ENCODE measurements at regions not wholly inside any gene's neighbourhood (a gene's known extent, or its start where the extent isn't known, plus 50 kb on each side); places are given as distances from the start of the nearest gene placed in this dataset.

DNA sequence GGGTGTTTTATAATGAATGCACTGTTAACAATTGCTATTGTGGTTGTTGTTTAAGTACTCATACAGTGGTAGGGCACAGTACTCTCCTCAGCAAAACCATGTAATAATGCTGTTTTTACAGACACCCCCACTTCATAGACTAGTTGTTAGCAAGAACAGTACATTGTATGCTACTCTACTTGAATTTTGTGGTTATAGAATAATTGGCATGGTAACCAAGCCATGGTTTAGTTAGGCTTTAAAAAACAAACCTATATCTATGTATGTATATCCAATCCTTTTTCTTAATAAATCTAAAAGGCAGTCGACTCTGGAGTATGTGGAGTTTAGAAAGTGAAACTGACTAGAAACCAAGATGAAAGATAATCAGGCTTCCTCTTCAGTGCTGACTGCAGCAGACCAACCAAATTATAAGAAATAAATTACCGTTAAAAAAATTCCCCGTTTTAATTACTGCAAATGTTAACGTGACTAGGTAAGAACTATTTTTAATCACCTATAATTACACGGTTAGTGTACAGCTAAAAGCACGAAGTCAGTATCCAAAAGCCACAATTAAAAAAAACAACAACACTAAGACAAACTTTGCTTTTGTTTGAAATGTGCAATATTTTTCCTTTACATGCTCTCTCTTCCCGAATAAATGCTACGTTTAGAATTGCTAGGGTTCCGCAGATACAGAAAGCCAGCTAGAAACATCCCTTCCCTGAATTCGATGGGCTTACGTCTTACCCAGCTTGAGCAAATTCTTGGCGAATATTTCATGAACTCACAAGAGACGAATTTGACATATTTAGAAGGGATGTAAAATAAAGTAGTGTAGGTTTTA is 113.3 kb upstream of the SERTAD2 start:
- intact Hi-C loops (cut with micrococcal nuclease), result no loop called here
- H3K27ac ChIP-seq (replicated peaks), result peak overlapping the region; percentile 99
- H3K27me3 ChIP-seq (ENCODE audit: low read depth), result no peaks in the 10 kb centered on the region
- H3K9me3 ChIP-seq (replicated peaks), result no peaks in the 10 kb centered on the region
- peak overlapping the region; percentile 82 for H3K4me3 ChIP-seq
- peaks cover 72% of the 10 kb centered on the region for H3K4me1 ChIP-seq
- TF ChIP-seq, protein P1, sequence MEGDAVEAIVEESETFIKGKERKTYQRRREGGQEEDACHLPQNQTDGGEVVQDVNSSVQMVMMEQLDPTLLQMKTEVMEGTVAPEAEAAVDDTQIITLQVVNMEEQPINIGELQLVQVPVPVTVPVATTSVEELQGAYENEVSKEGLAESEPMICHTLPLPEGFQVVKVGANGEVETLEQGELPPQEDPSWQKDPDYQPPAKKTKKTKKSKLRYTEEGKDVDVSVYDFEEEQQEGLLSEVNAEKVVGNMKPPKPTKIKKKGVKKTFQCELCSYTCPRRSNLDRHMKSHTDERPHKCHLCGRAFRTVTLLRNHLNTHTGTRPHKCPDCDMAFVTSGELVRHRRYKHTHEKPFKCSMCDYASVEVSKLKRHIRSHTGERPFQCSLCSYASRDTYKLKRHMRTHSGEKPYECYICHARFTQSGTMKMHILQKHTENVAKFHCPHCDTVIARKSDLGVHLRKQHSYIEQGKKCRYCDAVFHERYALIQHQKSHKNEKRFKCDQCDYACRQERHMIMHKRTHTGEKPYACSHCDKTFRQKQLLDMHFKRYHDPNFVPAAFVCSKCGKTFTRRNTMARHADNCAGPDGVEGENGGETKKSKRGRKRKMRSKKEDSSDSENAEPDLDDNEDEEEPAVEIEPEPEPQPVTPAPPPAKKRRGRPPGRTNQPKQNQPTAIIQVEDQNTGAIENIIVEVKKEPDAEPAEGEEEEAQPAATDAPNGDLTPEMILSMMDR (IDR thresholded peaks at IDR 0.05; ENCODE audit: borderline replicate concordance), result no peak
- DNase-seq, result no peak
- no peaks in the 10 kb centered on the region for H3K36me3 ChIP-seq

DNA sequence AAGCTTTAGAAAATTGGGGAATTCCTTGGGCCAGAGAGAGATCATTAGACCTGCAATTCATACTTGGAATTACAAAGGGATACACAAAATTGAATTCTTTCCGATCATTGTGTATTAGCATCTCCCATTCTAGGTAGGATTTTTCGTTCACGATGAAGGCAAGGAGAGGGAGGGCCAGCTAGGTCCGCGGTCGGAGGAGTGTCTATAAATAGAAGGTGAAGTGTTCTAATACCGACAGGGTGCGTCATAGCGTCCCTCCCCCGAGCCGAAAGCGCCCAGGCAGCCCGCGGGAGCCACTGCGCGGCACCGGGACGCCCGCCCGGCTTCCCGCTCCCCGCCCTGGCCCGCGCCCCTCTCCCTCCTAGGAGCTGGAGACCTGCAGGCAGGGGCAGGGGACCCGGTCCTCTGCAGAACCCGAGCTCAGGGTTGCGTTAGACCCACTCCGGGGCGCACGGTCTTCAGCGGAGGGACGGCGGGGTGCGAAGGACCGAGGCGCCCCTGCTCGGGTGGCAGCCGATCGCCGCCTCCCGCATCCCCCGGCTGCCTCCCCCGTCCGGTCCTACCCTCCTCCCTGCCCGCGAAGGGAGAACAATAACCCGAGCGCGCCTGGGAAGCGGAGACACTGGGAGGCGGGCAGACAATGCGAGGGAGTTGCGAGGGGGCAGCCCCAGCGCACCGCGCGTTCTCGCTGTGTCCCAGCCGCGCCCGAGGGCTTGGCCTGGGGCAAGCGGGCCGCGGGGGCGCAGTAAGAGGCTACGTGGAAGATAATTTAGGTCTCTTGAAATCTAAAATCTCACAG is 114.2 kb upstream of the SERTAD2 start:
- no peaks in the 10 kb centered on the region for H3K9me3 ChIP-seq (replicated peaks)
- no peaks in the 10 kb centered on the region for H3K36me3 ChIP-seq
- peak; percentile 91 for DNase-seq
- H3K4me1 ChIP-seq, result peaks cover 67% of the 10 kb centered on the region
- intact Hi-C loops (cut with micrococcal nuclease), result no loop called here
- TF ChIP-seq, protein P1 (IDR thresholded peaks at IDR 0.05; ENCODE audit: borderline replicate concordance), result peak; percentile 10
- peak overlapping the region; percentile 99 for H3K27ac ChIP-seq (replicated peaks)
- no peaks in the 10 kb centered on the region for H3K27me3 ChIP-seq (ENCODE audit: low read depth)
- H3K4me3 ChIP-seq, result peak overlapping the region; percentile 82

DNA sequence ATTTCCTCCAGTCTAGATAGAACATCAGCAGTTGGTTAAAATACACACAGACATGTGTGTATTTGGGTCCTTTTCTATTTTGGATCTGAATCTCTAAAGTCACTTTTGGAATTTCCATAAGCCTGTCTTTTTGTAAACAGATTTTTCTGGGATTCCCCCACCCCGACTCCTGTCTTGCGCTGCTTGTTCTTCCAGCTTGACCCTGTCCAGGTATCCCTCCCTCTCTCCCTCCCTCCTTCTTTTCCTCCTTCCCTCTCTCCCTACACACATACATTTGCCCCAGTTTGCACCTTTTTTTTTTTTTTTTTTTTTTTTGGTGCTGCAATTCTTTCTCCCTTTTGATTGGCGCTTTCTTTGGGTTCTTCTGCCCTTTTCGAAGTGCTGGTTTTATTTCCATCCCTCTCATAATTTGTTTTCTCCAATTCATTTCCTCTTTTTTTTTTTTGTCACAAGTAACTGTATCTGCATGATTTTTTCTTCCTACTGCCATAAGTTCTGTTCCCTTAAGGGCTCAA is 114.8 kb upstream of the SERTAD2 start:
- Histone ChIP-seq H3K4me1 (peaks cover 63% of the 10 kb centered on the region), H3K36me3 (no peaks in the 10 kb centered on the region), H3K4me3 (peak overlapping the region; percentile 82), H3K27me3 (ENCODE audit: low read depth) (no peaks in the 10 kb centered on the region), H3K9me3 (replicated peaks) (no peaks in the 10 kb centered on the region), H3K27ac (replicated peaks) (peak overlapping the region; percentile 99)
- TF ChIP-seq, protein P1 (IDR thresholded peaks at IDR 0.05; ENCODE audit: borderline replicate concordance), result no peak
- intact Hi-C loops (cut with micrococcal nuclease), result no loop called here
- no peak for DNase-seq

DNA sequence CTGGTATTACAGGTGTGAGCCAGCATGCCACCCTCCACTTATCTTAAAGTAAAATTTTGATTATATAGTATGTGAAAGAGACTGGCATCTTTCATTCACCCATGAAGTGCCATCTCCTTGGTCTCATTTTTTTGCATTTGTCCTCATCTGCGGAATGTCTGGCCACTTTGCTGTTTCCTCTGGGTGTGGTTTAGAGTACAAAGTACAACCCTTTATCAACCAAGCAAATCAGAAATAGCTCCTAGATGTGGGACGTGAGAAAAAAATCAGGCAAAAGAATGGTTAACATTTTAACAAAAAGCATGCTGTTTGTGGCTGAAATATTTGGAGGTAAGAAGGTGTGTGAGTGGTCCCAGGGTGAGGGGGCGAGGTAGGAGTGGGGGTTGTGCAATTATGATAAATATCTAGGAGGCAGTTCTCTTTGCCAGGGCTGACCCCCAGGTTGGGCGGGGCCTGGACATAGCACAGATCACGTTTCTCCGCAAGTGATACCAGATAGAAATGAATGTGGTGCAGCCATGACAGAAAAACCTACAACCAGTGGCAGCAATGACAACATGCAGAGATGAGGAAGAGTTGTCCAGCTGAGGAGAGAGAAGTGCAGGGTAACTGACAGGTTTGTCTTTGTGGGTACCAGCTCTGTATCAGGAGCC is 115.8 kb upstream of the SERTAD2 start:
- Histone ChIP-seq H3K4me3 (no peak overlapping the region), H3K4me1 (peaks cover 54% of the 10 kb centered on the region), H3K9me3 (replicated peaks) (no peaks in the 10 kb centered on the region), H3K27ac (replicated peaks) (peak overlapping the region; percentile 99), H3K27me3 (ENCODE audit: low read depth) (no peaks in the 10 kb centered on the region), H3K36me3 (no peaks in the 10 kb centered on the region)
- intact Hi-C loops (cut with micrococcal nuclease), result no loop called here
- DNase-seq, result no peak
- TF ChIP-seq, protein P1 (IDR thresholded peaks at IDR 0.05; ENCODE audit: borderline replicate concordance), result no peak

DNA sequence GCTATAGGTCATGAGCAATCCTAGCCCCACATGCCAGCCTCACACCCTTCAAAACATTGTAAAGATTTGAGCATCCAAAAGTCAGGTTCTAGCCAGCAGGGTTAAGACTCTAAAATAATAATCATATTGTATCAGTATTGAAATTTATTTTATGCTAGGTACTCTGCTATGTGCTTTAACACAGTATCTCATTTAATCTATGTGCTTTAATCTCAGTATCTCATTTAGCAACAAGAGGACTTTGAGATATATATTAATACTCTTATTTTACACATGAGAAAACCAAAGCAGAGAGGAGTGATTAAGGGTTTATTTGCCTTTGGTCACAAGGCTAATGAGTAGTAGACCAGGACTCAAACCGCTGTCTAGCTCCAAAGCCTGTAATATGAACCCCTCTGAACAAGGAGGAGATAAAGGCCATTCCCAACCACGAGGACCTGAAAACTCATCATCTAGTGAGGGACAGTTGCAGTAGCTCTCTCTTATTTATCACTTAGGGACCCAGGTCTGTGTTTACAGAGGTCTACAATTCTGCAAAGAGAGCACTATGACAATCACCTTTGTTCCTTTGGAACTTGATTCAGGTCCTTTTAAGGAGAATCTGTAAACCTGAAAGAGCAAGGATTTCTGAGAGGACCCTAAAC is 116.5 kb upstream of the SERTAD2 start:
- intact Hi-C loops (cut with micrococcal nuclease), result no loop called here
- TF ChIP-seq, protein P1 (IDR thresholded peaks at IDR 0.05; ENCODE audit: borderline replicate concordance), result no peak
- Histone ChIP-seq H3K4me3 (no peak overlapping the region), H3K27ac (replicated peaks) (peak overlapping the region; percentile 25), H3K9me3 (replicated peaks) (peaks cover 2% of the 10 kb centered on the region), H3K27me3 (ENCODE audit: low read depth) (no peaks in the 10 kb centered on the region), H3K36me3 (no peaks in the 10 kb centered on the region), H3K4me1 (peaks cover 47% of the 10 kb centered on the region)
- DNase-seq, result no peak
